ENCODE measurements at regions not wholly inside any gene's neighbourhood (a gene's known extent, or its start where the extent isn't known, plus 50 kb on each side); places are given as distances from the start of the nearest gene placed in this dataset.

DNA sequence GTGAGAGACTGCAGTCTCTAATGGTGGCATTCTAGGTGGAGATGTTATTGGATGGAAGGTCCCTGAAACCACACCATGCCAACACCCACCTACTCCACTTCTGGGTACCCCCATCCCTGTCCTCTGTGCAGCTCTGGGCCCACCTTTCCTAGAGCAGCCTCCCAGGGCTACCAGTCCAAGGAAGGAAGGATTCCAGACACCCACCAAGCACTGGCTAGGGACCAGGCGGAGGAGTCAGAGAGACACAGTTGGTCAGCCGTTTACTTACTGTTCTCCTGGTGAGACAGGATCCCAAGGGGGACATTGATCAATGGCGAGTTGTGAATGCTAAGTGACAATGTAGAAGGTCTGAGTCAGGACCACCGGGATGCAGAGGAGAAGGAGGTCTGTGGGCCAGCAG is 151.6 kb downstream of the TTC32 start:
- no peak for TF ChIP-seq EZH2 (IDR thresholded peaks at IDR 0.05; ENCODE audit: low read depth)
- TF ChIP-seq, protein P1, sequence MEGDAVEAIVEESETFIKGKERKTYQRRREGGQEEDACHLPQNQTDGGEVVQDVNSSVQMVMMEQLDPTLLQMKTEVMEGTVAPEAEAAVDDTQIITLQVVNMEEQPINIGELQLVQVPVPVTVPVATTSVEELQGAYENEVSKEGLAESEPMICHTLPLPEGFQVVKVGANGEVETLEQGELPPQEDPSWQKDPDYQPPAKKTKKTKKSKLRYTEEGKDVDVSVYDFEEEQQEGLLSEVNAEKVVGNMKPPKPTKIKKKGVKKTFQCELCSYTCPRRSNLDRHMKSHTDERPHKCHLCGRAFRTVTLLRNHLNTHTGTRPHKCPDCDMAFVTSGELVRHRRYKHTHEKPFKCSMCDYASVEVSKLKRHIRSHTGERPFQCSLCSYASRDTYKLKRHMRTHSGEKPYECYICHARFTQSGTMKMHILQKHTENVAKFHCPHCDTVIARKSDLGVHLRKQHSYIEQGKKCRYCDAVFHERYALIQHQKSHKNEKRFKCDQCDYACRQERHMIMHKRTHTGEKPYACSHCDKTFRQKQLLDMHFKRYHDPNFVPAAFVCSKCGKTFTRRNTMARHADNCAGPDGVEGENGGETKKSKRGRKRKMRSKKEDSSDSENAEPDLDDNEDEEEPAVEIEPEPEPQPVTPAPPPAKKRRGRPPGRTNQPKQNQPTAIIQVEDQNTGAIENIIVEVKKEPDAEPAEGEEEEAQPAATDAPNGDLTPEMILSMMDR (conservative IDR thresholded peaks at IDR 0.05): no peak
